GM10266 (cell line): ENCODE measurements at regions not wholly inside any gene's neighbourhood (a gene's known extent, or its start where the extent isn't known, plus 50 kb on each side); places are given as distances from the start of the nearest gene placed in this dataset.

ENCODE experiments used
- DNase-seq: peaks from one replicate; pipeline ENCODE4 v3.0.0; 2012; ENCODE audit errors: extremely low spot score
- TF ChIP-seq, protein P1 (sequence below): IDR thresholded peaks from 2 replicates; pipeline ENCODE4 v1.5.1; 2012; ENCODE audit warnings: mild to moderate bottlenecking, low read depth; ENCODE audit not compliant: control insufficient read depth, insufficient read depth; ENCODE audit errors: missing control alignments

DNA sequence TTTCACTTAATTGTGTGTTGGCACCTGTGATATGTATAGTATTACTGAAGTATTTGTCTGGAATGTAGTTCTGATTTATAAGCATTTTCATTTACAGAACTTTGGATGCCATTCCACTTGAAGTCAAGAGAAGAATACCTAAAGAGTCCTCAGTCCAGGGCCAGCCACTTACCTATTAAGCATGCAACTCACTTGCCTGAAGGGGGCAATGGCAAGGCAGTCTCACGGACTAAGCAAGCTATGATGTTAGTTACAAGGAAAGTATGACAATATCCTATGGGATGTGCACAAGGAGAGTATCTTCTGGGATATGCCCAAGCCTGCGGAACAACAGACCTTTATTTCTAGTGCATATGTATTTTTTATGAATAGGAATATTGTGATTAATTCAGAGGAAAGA, 369.4 kb upstream of the GCFC2 start:
- DNase-seq = no peak
- TF ChIP-seq, protein P1, sequence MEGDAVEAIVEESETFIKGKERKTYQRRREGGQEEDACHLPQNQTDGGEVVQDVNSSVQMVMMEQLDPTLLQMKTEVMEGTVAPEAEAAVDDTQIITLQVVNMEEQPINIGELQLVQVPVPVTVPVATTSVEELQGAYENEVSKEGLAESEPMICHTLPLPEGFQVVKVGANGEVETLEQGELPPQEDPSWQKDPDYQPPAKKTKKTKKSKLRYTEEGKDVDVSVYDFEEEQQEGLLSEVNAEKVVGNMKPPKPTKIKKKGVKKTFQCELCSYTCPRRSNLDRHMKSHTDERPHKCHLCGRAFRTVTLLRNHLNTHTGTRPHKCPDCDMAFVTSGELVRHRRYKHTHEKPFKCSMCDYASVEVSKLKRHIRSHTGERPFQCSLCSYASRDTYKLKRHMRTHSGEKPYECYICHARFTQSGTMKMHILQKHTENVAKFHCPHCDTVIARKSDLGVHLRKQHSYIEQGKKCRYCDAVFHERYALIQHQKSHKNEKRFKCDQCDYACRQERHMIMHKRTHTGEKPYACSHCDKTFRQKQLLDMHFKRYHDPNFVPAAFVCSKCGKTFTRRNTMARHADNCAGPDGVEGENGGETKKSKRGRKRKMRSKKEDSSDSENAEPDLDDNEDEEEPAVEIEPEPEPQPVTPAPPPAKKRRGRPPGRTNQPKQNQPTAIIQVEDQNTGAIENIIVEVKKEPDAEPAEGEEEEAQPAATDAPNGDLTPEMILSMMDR = no peak

DNA sequence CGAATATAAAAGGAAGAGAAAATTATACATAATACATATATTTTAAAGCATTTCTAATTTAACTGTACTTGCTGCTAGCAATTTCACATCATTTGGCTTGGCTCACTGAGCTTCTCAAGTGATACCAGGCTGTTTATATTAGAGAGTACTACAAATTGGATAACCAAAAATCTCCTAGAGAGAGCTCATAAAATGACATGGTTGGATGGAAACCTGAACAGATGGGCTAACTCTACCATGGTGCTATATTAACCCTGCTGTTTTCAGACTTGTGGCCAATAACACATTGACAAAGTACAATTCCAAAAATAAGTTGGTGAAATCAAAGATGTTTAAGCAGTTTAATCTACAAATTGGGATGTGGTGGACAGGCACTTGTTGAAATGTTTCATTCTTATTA, 364.4 kb upstream of the GCFC2 start:
- TF ChIP-seq, protein P1 = no peak
- DNase-seq = no peak

DNA sequence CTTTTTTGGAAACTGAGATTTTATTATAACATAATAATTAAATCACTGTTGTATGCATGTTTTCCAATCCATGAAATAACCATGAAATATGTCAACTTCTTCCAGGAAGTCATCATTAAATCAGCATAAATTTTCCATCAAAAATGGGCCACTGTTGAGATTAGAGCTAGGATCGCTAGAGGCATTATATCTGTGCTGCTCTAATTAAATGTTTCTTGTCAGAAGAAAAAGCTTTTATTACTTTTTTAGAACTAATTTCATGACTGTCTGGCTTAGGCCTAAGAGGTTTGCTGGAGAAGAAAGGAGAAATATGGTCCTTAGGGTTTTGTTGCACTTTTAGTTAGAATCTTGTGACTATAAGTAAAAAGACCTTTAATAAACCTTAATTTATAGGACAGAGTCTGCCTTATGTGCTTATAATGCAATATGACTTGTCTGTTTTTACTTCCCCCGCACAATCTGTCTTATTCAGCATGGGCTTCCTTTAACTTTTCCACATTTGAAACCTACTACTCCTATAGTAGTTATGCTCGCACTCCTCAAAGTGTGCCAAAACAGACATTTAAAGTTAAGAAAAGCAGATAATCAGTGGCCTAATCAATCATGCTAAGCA, 363.4 kb upstream of the GCFC2 start:
- no peak for DNase-seq
- TF ChIP-seq, protein P1 = no peak

DNA sequence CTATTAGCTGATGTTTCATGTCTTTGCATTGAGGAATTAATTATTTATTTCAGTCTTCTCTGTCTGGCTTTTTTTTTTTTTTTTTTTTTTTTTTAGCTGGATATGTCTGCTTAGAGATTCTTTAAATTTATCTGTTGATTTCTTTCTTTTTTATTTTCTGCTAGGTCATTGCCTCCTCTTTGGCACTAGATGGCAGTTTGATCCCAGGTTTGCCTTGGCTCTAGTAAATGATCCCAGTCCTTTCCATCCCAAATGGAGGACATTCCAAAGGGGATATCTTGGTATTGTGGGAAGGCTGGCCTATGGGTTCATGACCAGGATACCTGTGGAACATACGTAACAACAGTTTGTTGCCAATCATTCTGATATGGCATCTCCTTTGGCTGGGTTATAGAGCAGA, 339.5 kb upstream of the GCFC2 start:
- no peak for DNase-seq
- TF ChIP-seq, protein P1 = no peak

DNA sequence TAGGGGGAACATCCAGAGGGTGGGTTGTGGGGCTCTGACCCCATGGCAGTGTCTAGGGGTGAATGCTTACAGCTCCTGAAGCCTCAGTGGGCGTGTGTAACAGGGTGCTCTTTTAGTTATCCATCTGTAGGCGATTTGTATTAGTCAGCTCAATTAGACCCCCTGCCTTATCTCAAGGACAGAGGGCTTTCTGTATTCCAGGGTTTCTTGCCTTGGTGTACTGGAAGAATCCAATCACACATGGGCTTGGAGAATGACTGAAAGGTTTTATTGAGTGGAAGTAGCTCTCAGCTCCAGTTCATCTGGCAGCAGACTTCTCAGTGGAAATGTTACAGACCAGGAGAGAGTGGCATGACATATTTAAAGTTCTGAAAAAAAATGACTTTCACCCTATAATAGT, 334.0 kb upstream of the GCFC2 start:
- TF ChIP-seq, protein P1 = no peak
- DNase-seq = no peak

DNA sequence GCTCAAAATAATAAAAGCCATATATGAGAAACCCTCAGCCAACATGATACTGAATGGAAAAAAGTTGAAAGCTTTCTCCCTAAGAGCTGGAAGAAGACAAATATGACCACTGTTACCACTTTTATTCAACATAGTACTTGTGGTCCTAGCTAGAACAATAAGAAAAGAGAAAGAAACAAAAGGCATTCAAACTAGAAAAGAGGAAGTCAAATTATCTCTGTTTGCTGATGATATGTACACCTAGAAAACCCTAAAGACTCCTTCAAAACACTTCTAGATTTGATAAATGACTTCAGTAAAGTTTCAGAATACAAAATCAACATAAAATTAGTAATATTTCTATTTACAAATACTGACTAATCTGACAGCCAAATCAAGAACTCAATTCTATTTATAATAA, 328.8 kb upstream of the GCFC2 start:
- no peak for DNase-seq
- TF ChIP-seq, protein P1 = no peak

DNA sequence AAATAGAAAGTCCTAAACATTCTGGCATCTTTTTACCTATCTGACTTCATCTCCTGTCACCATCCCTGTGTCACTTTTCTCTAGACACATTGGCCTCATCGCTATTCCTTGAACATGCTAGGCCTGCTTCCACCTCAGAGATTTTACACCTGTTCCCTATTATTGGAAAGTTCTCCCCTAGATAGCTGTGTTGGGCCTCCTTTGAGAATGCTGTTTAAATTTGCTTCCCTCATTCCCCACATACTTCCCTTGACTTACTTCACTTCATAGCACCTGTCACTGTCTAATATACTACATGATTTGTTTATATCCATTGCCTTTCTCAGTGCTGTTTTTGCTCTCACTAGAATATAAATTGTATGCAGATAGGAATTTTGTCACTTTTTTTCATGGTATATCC, 317.0 kb upstream of the GCFC2 start:
- no peak for DNase-seq
- TF ChIP-seq, protein P1 = no peak
